ENCODE measurements at regions not wholly inside any gene's neighbourhood (a gene's known extent, or its start where the extent isn't known, plus 50 kb on each side); places are given as distances from the start of the nearest gene placed in this dataset.

DNA sequence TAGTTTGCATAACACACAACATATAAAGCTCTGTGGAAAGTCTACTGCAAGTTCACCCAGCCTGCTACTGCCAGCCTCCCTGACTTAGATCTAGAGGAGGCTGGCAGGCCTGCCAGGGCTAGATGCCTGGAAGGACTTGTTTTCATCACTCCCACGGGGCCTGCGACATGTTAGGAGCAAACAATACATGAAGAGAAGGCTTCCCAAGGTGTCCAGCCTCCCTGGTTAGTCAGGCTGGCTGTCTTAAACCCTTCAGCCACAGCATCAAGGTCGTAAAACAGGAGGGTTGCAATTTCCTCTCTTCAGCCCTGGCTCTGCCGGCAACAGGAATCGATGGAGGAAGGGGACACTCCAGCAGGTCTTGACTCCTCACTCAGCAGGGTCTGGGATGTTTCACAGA is 104.5 kb downstream of the NGF start:
- no peak overlapping the region for H3K4me3 ChIP-seq (ENCODE audit: low read depth, low read length)
- 42% methylated on average over 5 of the region's 5 CpGs for WGBS
- H3K4me1 ChIP-seq (ENCODE audit: insufficient read depth) = no peaks in the 10 kb centered on the region
- H3K36me3 ChIP-seq (ENCODE audit: insufficient read depth) = no peaks in the 10 kb centered on the region
- DNase-seq (ENCODE audit: extremely low spot score) = no peak
- H3K27ac ChIP-seq (ENCODE audit: low read depth) = no peak overlapping the region

DNA sequence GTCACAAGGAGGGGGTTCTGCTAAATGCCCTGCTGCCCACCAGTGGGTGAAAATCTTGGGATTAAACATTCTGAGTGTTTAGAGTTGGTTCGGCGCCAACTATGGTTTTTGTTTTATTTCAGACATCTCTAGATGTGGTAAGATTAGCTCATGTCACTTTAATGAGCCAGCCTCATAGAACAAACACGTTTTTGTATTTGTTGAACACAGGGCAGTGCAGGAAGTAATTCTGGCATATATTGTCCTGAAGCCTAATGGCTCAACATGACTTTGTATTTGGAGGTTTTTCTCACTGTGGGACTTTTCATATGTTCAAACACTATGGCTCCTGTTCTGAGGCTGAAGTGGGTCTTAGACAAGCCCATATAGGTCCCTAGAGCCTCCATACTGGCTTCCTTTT is 107.8 kb downstream of the NGF start:
- Histone ChIP-seq H3K4me3 (ENCODE audit: low read depth, low read length) (no peak overlapping the region), H3K36me3 (ENCODE audit: insufficient read depth) (no peaks in the 10 kb centered on the region), H3K27ac (ENCODE audit: low read depth) (no peak overlapping the region), H3K4me1 (ENCODE audit: insufficient read depth) (no peaks in the 10 kb centered on the region)
- 38% methylated on average over 3 of the region's 3 CpGs for WGBS
- no peak for DNase-seq (ENCODE audit: extremely low spot score)

DNA sequence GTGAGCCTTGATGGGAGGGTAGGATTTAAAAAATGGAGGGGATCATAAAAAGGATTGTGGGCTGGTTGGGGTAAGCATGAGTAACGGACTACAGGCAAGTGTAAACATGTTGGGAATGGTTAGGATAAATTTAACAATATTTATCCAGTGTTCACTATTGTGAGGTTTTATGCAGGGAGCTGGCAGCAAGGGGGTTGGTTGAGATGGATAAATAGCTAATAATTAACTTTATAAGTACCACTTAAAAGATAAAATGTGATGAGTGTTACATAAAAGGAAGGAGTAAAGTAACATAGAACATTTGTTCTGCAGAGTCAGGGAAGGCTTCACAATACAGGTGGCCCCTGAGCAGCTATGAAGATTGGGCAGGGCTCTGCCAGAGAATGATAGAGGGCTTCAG is 109.0 kb downstream of the NGF start:
- Histone ChIP-seq H3K4me1 (ENCODE audit: insufficient read depth) (no peaks in the 10 kb centered on the region), H3K36me3 (ENCODE audit: insufficient read depth) (no peaks in the 10 kb centered on the region), H3K27ac (ENCODE audit: low read depth) (no peak overlapping the region), H3K4me3 (ENCODE audit: low read depth, low read length) (no peak overlapping the region)
- peak; percentile 59 for DNase-seq (ENCODE audit: extremely low spot score)
- 87% methylated on average over 1 of the region's 1 CpG for WGBS

- 97% methylated on average over 4 of the region's 4 CpGs for WGBS
- Histone ChIP-seq H3K4me1 (ENCODE audit: insufficient read depth) (no peaks in the 10 kb centered on the region), H3K4me3 (ENCODE audit: low read depth, low read length) (no peak overlapping the region), H3K36me3 (ENCODE audit: insufficient read depth) (no peaks in the 10 kb centered on the region), H3K27ac (ENCODE audit: low read depth) (no peak overlapping the region)
- DNase-seq (ENCODE audit: extremely low spot score) = no peak
Observed at GRCh38 chr1:115228191-115228590, 109.9 kb downstream of the NGF start.

DNA sequence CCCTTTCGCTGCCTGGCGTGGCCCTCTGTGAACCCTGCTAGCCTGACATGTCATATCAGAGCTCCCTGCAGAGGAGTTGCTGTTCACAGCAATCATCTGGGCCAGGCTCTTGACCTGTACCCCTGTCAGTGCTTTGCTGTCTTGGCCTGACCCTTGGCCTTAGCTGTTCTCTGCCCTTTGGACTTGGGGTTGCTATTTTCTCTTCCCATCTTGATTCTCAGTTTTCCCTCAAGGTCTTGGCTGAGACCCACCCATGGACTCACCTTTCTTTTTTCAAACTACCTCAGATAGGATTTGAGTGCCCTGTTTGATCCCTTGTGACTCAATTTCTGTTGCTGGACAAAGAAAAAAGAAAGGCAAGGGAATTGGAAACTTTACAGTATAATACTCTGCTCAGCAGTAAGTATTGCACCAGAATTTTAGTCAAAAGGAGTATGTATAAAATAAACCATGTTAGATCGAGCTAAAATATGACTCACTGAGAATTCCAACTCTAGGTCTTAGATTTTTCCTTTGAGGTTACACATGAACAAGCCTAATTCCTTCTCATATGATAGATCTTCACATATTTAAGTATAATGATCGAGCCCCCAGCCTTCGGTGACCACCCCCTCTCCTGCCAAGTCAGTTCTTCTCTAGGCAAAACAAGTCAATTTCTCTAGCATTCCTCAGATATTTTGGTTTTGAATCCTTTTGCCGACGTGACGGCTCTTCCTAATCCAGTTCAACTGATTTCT is 110.5 kb downstream of the NGF start:
- Histone ChIP-seq H3K36me3 (ENCODE audit: insufficient read depth) (no peaks in the 10 kb centered on the region), H3K27ac (ENCODE audit: low read depth) (no peak overlapping the region), H3K4me3 (ENCODE audit: low read depth, low read length) (no peak overlapping the region), H3K4me1 (ENCODE audit: insufficient read depth) (no peaks in the 10 kb centered on the region)
- DNase-seq (ENCODE audit: extremely low spot score) = no peak
- WGBS = 76% methylated on average over 8 of the region's 8 CpGs

GRCh38 chr1:115225993-115226685 is 111.9 kb downstream of the NGF start:
- 77% methylated on average over 11 of the region's 11 CpGs for WGBS
- no peak for DNase-seq (ENCODE audit: extremely low spot score)
- no peak overlapping the region for H3K27ac ChIP-seq (ENCODE audit: low read depth)

GRCh38 chr1:115224636-115225035 is 113.4 kb downstream of the NGF start:
- H3K4me1 ChIP-seq (ENCODE audit: insufficient read depth) = no peaks in the 10 kb centered on the region
- H3K36me3 ChIP-seq (ENCODE audit: insufficient read depth) = no peaks in the 10 kb centered on the region
- no peak for DNase-seq (ENCODE audit: extremely low spot score)
- 90% methylated on average over 2 of the region's 2 CpGs for WGBS
- H3K4me3 ChIP-seq (ENCODE audit: low read depth, low read length) = no peak overlapping the region
- no peak overlapping the region for H3K27ac ChIP-seq (ENCODE audit: low read depth)

More at GRCh38 chr1:115225993-115226685, 111.9 kb downstream of the NGF start:
- Histone ChIP-seq H3K36me3 (ENCODE audit: insufficient read depth) (no peaks in the 10 kb centered on the region), H3K4me3 (ENCODE audit: low read depth, low read length) (no peak overlapping the region), H3K4me1 (ENCODE audit: insufficient read depth) (no peaks in the 10 kb centered on the region)

DNA sequence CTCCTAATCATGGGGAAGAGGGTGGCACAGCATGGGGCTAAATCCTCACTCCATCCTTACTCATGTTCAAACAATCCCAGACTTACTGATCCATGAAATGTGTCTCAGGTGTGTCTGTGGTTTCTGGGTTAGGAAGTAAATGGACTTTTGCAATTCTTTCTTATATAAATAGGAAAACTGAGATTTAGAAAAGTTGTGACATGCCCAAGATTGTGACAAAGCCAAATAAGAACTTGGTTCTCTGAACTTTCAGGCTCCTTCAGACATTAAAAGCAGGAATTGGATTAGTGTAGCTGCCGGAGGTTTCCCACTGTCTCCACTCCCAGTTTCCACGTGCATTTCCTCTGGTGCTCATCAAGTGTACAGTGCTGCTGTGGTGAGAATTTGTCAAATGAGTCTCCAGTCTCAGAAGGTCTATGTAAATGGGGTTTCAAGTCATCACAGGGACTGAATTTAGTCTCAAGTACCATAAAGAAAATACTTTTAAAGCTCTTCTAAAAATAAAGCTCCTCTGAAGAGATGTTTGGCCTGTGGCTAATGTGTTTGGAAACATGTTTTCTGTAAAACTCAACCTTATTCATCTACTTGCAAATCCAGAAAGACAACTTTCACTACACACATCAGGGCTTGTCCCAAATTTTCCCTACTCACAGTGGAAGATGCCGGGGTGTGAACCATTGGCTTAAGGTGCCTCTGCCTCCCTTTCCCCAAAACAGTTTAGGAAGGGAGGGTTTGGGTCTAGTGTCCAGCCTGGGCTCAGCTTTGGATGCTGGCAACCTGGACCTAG is 115.2 kb downstream of the NGF start:
- H3K27ac ChIP-seq (ENCODE audit: low read depth) = no peak overlapping the region
- 80% methylated on average over 3 of the region's 3 CpGs for WGBS
- H3K36me3 ChIP-seq (ENCODE audit: insufficient read depth) = no peaks in the 10 kb centered on the region
- no peak for DNase-seq (ENCODE audit: extremely low spot score)
- H3K4me3 ChIP-seq (ENCODE audit: low read depth, low read length) = no peak overlapping the region
- H3K4me1 ChIP-seq (ENCODE audit: insufficient read depth) = no peaks in the 10 kb centered on the region

GRCh38 chr1:115220340-115221270 is 117.4 kb downstream of the NGF start:
- Histone ChIP-seq H3K27ac (ENCODE audit: low read depth) (no peak overlapping the region), H3K36me3 (ENCODE audit: insufficient read depth) (no peaks in the 10 kb centered on the region), H3K4me1 (ENCODE audit: insufficient read depth) (no peaks in the 10 kb centered on the region), H3K4me3 (ENCODE audit: low read depth, low read length) (no peak overlapping the region)
- WGBS = 66% methylated on average over 17 of the region's 17 CpGs
- DNase-seq (ENCODE audit: extremely low spot score) = no peak

- DNase-seq (ENCODE audit: extremely low spot score) = no peak
- H3K4me3 ChIP-seq (ENCODE audit: low read depth, low read length) = no peak overlapping the region
- WGBS = 66% methylated on average over 6 of the region's 6 CpGs
- no peak overlapping the region for H3K27ac ChIP-seq (ENCODE audit: low read depth)
- H3K4me1 ChIP-seq (ENCODE audit: insufficient read depth) = no peaks in the 10 kb centered on the region
- H3K36me3 ChIP-seq (ENCODE audit: insufficient read depth) = no peaks in the 10 kb centered on the region
Observed at GRCh38 chr1:115219927-115220326, 118.1 kb downstream of the NGF start.

GRCh38 chr1:115218699-115219098 is 119.3 kb downstream of the NGF start:
- no peaks in the 10 kb centered on the region for H3K36me3 ChIP-seq (ENCODE audit: insufficient read depth)
- no peaks in the 10 kb centered on the region for H3K4me1 ChIP-seq (ENCODE audit: insufficient read depth)
- no peak overlapping the region for H3K4me3 ChIP-seq (ENCODE audit: low read depth, low read length)
- DNase-seq (ENCODE audit: extremely low spot score) = no peak
- 95% methylated on average over 3 of the region's 3 CpGs for WGBS
- H3K27ac ChIP-seq (ENCODE audit: low read depth) = no peak overlapping the region

GRCh38 chr1:115218034-115218405 is 120.0 kb downstream of the NGF start:
- WGBS = 64% methylated on average over 6 of the region's 6 CpGs
- no peak overlapping the region for H3K27ac ChIP-seq (ENCODE audit: low read depth)
- no peak overlapping the region for H3K4me3 ChIP-seq (ENCODE audit: low read depth, low read length)
- H3K4me1 ChIP-seq (ENCODE audit: insufficient read depth) = no peaks in the 10 kb centered on the region
- no peak for DNase-seq (ENCODE audit: extremely low spot score)
- H3K36me3 ChIP-seq (ENCODE audit: insufficient read depth) = no peaks in the 10 kb centered on the region

All from urinary bladder (tissue), 3 donors.